ENCODE measurements at regions not wholly inside any gene's neighbourhood (a gene's known extent, or its start where the extent isn't known, plus 50 kb on each side); places are given as distances from the start of the nearest gene placed in this dataset.

DNA sequence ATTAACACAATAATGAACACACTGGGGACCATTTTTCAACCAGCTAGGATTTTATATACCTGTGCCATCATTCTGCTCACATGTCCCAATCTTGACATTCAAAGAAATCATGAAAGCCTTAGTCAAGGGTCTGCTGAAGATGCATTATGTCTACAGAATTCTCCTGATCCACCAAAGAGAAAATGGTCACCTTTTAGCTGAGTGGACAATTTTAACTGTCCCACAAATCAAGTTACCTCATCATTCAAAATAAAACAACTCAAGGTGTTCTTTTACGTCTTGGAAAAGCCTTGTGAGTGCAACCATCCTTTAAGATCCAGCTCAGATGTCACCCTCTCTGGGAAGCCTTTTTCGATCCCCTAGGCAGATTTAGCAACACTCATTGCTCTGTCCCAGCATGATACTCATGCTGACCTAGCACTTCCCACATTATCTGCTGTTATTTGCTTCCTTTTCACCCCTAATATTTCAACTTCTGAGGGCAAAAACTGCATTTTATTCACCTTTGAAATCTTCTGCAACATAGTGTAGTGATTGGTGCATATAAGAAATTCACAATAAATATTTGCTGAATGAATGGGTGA, 80.1 kb downstream of the LMO4 start:
- TF ChIP-seq POLR2AphosphoS5 (IDR thresholded peaks at IDR 0.05; ENCODE audit: insufficient read depth in 1 of 2, low read depth in 1 of 2), result no peak
- TF ChIP-seq, protein P1, sequence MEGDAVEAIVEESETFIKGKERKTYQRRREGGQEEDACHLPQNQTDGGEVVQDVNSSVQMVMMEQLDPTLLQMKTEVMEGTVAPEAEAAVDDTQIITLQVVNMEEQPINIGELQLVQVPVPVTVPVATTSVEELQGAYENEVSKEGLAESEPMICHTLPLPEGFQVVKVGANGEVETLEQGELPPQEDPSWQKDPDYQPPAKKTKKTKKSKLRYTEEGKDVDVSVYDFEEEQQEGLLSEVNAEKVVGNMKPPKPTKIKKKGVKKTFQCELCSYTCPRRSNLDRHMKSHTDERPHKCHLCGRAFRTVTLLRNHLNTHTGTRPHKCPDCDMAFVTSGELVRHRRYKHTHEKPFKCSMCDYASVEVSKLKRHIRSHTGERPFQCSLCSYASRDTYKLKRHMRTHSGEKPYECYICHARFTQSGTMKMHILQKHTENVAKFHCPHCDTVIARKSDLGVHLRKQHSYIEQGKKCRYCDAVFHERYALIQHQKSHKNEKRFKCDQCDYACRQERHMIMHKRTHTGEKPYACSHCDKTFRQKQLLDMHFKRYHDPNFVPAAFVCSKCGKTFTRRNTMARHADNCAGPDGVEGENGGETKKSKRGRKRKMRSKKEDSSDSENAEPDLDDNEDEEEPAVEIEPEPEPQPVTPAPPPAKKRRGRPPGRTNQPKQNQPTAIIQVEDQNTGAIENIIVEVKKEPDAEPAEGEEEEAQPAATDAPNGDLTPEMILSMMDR (IDR thresholded peaks at IDR 0.05), result no peak
